BE2C (cell line): ENCODE measurements at regions not wholly inside any gene's neighbourhood (a gene's known extent, or its start where the extent isn't known, plus 50 kb on each side); places are given as distances from the start of the nearest gene placed in this dataset.

Experiments
- DNase-seq: peaks from one replicate; pipeline ENCODE4 v3.0.0-alpha.2; 2020
- H3K27me3 ChIP-seq: fragments of 250-450 bp; sonication (Bioruptor Pico); 2 replicates; pipeline ENCODE4 v1.5.1; 2020; ENCODE audit warnings: mild to moderate bottlenecking
- H3K36me3 ChIP-seq: fragments of 250-450 bp; sonication (Bioruptor Pico); 2 replicates; pipeline ENCODE4 v1.5.1; 2020; ENCODE audit warnings: mild to moderate bottlenecking
- H3K4me1 ChIP-seq: fragments of 250-450 bp; sonication (Bioruptor Pico); 2 replicates; pipeline ENCODE4 v1.5.1; 2020
- H3K4me3 ChIP-seq: 2 replicates; pipeline ENCODE4 v1.5.1; 2011; ENCODE audit warnings: low read depth, low read length
- H3K9me3 ChIP-seq: fragments of 250-450 bp; sonication (Bioruptor Pico); 2 replicates; pipeline ENCODE4 v1.5.1; 2020
- CTCF ChIP-seq: IDR thresholded peaks from 2 replicates; pipeline ENCODE4 v1.5.1; 2012; ENCODE audit warnings: mild to moderate bottlenecking, low read depth, low read length

GRCh38 chr2:181320638-181321037, 136.5 kb upstream of the ITGA4 start:
- H3K4me1 ChIP-seq, result no peaks in the 10 kb centered on the region
- TF ChIP-seq CTCF, result no peak
- H3K4me3 ChIP-seq, result no peak overlapping the region
- no peaks in the 10 kb centered on the region for H3K9me3 ChIP-seq
- H3K27me3 ChIP-seq, result no peaks in the 10 kb centered on the region
- no peaks in the 10 kb centered on the region for H3K36me3 ChIP-seq
- no peak for DNase-seq

- H3K9me3 ChIP-seq, result no peaks in the 10 kb centered on the region
- no peak for DNase-seq
- TF ChIP-seq CTCF, result no peak
- no peaks in the 10 kb centered on the region for H3K36me3 ChIP-seq
- H3K4me3 ChIP-seq, result no peak overlapping the region
- H3K4me1 ChIP-seq, result no peaks in the 10 kb centered on the region
- H3K27me3 ChIP-seq, result no peaks in the 10 kb centered on the region
Measured at GRCh38 chr2:181324912-181325311, 132.3 kb upstream of the ITGA4 start.

DNA sequence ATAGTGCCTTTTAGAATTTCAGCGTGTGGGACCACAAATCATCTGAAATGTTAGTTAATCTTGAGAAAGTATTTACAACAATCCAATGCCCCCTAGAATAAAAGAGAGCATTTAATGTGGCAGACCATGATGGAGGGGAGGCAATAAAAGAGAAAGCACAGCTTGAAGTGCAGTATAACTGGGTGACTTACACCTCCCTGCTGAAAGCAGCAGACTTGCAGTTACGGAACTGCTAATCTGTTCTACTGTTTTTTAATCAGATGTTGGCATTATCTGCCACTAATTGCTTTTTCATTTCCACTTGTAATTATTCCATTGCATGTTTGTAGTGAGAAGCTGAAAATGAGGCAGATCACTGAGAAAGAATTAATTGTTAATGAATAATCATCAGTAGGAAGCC, 130.5 kb upstream of the ITGA4 start:
- Histone ChIP-seq H3K4me1 (no peaks in the 10 kb centered on the region), H3K27me3 (no peaks in the 10 kb centered on the region), H3K9me3 (no peaks in the 10 kb centered on the region), H3K36me3 (no peaks in the 10 kb centered on the region), H3K4me3 (no peak overlapping the region)
- no peak for TF ChIP-seq CTCF
- DNase-seq, result no peak

GRCh38 chr2:181330286-181330685, 126.9 kb upstream of the ITGA4 start:
- TF ChIP-seq CTCF, result no peak
- no peaks in the 10 kb centered on the region for H3K36me3 ChIP-seq

GRCh38 chr2:181332044-181332605, 125.1 kb upstream of the ITGA4 start:
- H3K9me3 ChIP-seq, result no peaks in the 10 kb centered on the region
- H3K27me3 ChIP-seq, result no peaks in the 10 kb centered on the region
- DNase-seq, result no peak
- H3K36me3 ChIP-seq, result no peaks in the 10 kb centered on the region
- TF ChIP-seq CTCF, result no peak
- no peak overlapping the region for H3K4me3 ChIP-seq
- H3K4me1 ChIP-seq, result no peaks in the 10 kb centered on the region

More at GRCh38 chr2:181330286-181330685, 126.9 kb upstream of the ITGA4 start:
- Histone ChIP-seq H3K27me3 (no peaks in the 10 kb centered on the region), H3K4me3 (no peak overlapping the region), H3K9me3 (no peaks in the 10 kb centered on the region), H3K4me1 (no peaks in the 10 kb centered on the region)
- DNase-seq, result no peak

GRCh38 chr2:181334158-181334826, 122.9 kb upstream of the ITGA4 start:
- DNase-seq, result no peak
- Histone ChIP-seq H3K4me3 (no peak overlapping the region), H3K27me3 (no peaks in the 10 kb centered on the region), H3K36me3 (no peaks in the 10 kb centered on the region), H3K4me1 (no peaks in the 10 kb centered on the region), H3K9me3 (no peaks in the 10 kb centered on the region)
- TF ChIP-seq CTCF, result no peak
